ENCODE measurements at regions not wholly inside any gene's neighbourhood (a gene's known extent, or its start where the extent isn't known, plus 50 kb on each side); places are given as distances from the start of the nearest gene placed in this dataset.

DNA sequence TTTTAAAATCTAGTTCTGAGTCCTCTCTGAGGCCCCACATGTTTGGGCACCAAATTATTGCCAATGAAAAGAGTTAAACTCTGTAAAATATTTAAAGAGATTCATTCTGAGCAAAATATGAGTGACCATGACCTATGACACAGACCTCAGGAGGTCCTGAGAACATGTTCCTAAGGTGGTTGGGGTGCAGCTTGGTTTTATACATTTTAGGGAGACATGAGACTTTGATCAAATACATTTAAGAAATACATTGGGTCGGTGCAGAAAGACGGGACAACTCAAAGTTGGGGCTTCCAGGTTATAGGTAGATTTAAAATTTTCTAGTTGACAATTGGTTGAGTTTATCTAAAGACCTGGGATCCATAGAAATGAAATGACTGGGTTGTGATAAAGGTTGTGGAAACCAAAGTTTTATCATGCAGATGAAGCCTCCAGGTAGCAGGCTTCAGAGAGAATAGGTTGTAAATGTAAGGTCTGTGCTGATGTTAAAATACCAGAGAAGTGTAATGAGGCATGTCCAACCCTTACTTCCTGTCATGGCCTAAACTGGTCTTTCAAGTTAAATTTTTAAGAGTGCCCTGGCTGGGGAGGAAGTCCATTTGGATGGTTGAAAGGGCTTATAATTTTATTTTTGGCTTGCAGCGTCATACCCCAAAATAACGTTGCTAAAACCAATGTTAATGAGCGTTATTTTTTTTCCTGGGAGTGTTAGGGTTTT, 274.9 kb downstream of the NUF2 start:
- DNase-seq (ENCODE audit: low read depth in 1 of 2, low spot score in 1 of 2), result no peak
- Histone ChIP-seq H3K27ac (replicated peaks) (no peak overlapping the region), H3K27me3 (ENCODE audit: insufficient read depth, poor library complexity, severe bottlenecking) (no peaks in the 10 kb centered on the region), H3K4me3 (replicated peaks; ENCODE audit: insufficient read depth, low read length) (no peak overlapping the region)
- TF ChIP-seq, protein P1, sequence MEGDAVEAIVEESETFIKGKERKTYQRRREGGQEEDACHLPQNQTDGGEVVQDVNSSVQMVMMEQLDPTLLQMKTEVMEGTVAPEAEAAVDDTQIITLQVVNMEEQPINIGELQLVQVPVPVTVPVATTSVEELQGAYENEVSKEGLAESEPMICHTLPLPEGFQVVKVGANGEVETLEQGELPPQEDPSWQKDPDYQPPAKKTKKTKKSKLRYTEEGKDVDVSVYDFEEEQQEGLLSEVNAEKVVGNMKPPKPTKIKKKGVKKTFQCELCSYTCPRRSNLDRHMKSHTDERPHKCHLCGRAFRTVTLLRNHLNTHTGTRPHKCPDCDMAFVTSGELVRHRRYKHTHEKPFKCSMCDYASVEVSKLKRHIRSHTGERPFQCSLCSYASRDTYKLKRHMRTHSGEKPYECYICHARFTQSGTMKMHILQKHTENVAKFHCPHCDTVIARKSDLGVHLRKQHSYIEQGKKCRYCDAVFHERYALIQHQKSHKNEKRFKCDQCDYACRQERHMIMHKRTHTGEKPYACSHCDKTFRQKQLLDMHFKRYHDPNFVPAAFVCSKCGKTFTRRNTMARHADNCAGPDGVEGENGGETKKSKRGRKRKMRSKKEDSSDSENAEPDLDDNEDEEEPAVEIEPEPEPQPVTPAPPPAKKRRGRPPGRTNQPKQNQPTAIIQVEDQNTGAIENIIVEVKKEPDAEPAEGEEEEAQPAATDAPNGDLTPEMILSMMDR (IDR thresholded peaks at IDR 0.05; ENCODE audit: insufficient read depth, low read length), result no peak
- TF ChIP-seq GABPA (IDR thresholded peaks at IDR 0.05; ENCODE audit: low read depth), result no peak
- no peak for TF ChIP-seq SPI1 (IDR thresholded peaks at IDR 0.05; ENCODE audit: borderline replicate concordance, low read depth)
- no peak for TF ChIP-seq POLR2AphosphoS5 (IDR thresholded peaks at IDR 0.05; ENCODE audit: low read depth)
- no peak for TF ChIP-seq REST (IDR thresholded peaks at IDR 0.05; ENCODE audit: insufficient replicate concordance, low read depth)

- H3K27me3 ChIP-seq (ENCODE audit: insufficient read depth, poor library complexity, severe bottlenecking), result no peaks in the 10 kb centered on the region
- TF ChIP-seq GABPA (IDR thresholded peaks at IDR 0.05; ENCODE audit: low read depth) (no peak), REST (IDR thresholded peaks at IDR 0.05; ENCODE audit: insufficient replicate concordance, low read depth) (no peak), POLR2AphosphoS5 (IDR thresholded peaks at IDR 0.05; ENCODE audit: low read depth) (no peak), SPI1 (IDR thresholded peaks at IDR 0.05; ENCODE audit: borderline replicate concordance, low read depth) (no peak)
- TF ChIP-seq, protein P1 (IDR thresholded peaks at IDR 0.05; ENCODE audit: insufficient read depth, low read length), result no peak
- no peak for DNase-seq (ENCODE audit: low read depth in 1 of 2, low spot score in 1 of 2)
- no peak overlapping the region for H3K27ac ChIP-seq (replicated peaks)
- no peak overlapping the region for H3K4me3 ChIP-seq (replicated peaks; ENCODE audit: insufficient read depth, low read length)
These were observed 282.6 kb downstream of the NUF2 start for GRCh38 chr1:163604321-163604720.

DNA sequence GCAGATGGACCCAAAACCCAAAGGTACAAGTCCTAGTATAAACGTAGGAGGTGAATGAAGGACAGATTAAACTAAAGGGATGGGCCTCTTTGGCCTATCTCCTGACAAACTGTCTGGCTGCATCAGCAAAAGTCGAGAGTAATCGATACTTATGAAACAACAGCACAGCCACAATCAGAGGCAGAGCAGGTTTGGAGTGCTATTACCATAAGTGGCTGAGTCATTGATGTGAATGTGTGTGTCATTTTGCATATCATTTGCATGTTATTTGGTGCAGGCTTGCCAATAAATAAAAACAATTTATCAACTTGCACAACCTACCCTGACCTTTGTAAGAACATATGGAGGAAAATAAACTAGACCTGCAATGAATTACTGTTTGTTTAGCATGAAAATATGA, 283.1 kb downstream of the NUF2 start:
- H3K27ac ChIP-seq (replicated peaks), result no peak overlapping the region

More for the DNA sequence above, 283.1 kb downstream of the NUF2 start:
- DNase-seq (ENCODE audit: low read depth in 1 of 2, low spot score in 1 of 2), result no peak
- TF ChIP-seq SPI1 (IDR thresholded peaks at IDR 0.05; ENCODE audit: borderline replicate concordance, low read depth) (no peak), POLR2AphosphoS5 (IDR thresholded peaks at IDR 0.05; ENCODE audit: low read depth) (no peak), REST (IDR thresholded peaks at IDR 0.05; ENCODE audit: insufficient replicate concordance, low read depth) (no peak), GABPA (IDR thresholded peaks at IDR 0.05; ENCODE audit: low read depth) (no peak)
- TF ChIP-seq, protein P1 (IDR thresholded peaks at IDR 0.05; ENCODE audit: insufficient read depth, low read length), result no peak
- no peaks in the 10 kb centered on the region for H3K27me3 ChIP-seq (ENCODE audit: insufficient read depth, poor library complexity, severe bottlenecking)
- no peak overlapping the region for H3K4me3 ChIP-seq (replicated peaks; ENCODE audit: insufficient read depth, low read length)

Measured in HL-60 (cell line).